AG09319 (cell line): ENCODE measurements at regions not wholly inside any gene's neighbourhood (a gene's known extent, or its start where the extent isn't known, plus 50 kb on each side); places are given as distances from the start of the nearest gene placed in this dataset.

Experiments
- DNase-seq: peaks from one replicate; pipeline ENCODE4 v3.0.0-alpha.2; 2010; ENCODE audit warnings: low read depth; ENCODE audit errors: extremely low read depth
- TF ChIP-seq, protein P1 (sequence below): IDR thresholded peaks from 2 replicates; pipeline ENCODE4 v1.5.1; 2011; ENCODE audit warnings: low read depth, mild to moderate bottlenecking, inconsistent platforms, low read length, moderate library complexity

DNA sequence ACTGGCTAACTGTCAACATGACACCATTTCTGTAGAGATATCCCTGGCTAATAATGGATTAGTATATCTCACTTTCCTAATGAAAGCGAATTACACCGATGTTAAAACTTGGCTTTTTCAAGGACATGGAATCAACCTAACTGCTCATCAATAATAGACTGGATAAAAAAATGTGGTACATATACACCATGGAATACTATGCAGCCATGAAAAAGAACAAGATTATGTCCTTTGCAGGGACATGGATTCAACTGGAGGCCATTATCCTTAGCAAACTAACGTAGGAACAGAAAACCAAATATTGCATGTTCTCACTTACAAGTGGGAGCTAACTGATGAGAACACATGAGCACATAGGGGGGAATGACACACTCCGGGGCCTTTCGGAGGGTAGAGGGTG is 62.6 kb downstream of the ZIC1 start:
- TF ChIP-seq, protein P1, sequence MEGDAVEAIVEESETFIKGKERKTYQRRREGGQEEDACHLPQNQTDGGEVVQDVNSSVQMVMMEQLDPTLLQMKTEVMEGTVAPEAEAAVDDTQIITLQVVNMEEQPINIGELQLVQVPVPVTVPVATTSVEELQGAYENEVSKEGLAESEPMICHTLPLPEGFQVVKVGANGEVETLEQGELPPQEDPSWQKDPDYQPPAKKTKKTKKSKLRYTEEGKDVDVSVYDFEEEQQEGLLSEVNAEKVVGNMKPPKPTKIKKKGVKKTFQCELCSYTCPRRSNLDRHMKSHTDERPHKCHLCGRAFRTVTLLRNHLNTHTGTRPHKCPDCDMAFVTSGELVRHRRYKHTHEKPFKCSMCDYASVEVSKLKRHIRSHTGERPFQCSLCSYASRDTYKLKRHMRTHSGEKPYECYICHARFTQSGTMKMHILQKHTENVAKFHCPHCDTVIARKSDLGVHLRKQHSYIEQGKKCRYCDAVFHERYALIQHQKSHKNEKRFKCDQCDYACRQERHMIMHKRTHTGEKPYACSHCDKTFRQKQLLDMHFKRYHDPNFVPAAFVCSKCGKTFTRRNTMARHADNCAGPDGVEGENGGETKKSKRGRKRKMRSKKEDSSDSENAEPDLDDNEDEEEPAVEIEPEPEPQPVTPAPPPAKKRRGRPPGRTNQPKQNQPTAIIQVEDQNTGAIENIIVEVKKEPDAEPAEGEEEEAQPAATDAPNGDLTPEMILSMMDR = no peak
- no peak for DNase-seq

DNA sequence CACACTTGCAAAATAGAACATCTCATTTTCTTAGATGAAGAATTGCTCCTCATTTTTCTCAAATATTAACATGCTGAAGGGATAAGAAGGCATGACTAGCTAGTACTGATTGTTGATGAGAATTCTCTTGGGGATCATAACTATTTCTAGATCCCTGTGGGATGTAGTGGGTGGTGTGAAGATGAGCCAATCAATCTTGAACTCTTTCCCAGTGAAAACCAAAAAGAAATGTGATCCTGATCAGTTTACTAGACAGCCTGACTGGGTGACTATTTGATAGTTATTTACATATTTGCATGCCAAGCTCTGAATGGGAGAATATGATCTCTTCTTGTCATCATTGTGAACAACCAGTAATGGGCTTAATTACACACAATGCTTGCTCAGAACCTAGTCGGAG is 63.7 kb downstream of the ZIC1 start:
- no peak for DNase-seq
- TF ChIP-seq, protein P1 = no peak

DNA sequence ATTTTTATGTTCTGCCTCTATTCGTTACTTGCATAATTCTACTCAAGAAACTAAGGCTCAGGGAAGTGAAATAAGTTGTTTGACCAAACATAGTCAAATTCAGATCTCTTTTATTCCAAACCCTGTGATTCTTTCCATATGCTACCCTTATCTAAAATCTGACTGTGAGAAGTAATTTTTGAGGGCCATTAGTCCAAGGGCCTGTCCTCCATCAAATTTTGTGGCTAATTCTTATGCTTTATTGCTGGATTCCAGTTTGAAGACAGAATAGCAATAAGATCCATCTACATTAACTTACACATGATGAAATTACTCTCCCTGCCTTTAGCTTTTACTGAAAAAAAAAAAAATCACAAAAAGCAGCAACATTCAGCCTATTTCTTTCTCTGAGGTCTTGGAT is 74.0 kb downstream of the ZIC1 start:
- DNase-seq = no peak
- TF ChIP-seq, protein P1 = no peak

DNA sequence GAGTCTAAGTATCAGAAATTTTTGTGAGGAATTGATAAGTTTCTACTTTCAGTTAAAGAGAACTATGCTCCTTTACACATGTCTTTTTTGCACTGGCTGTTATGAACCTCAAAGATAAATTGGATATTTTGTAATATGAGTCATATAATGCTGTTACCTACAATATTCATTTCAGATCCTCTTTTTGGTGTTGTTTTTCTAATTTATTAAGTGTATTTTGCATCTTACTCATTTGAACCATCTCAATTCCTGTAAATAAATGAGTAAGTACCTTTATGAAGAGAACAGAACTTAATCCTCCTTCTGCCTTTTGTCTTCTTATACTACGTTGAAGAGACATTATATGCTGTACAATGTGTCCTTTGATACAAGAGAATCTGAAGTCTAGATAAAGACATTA is 74.4 kb downstream of the ZIC1 start:
- no peak for DNase-seq
- TF ChIP-seq, protein P1 = no peak

DNA sequence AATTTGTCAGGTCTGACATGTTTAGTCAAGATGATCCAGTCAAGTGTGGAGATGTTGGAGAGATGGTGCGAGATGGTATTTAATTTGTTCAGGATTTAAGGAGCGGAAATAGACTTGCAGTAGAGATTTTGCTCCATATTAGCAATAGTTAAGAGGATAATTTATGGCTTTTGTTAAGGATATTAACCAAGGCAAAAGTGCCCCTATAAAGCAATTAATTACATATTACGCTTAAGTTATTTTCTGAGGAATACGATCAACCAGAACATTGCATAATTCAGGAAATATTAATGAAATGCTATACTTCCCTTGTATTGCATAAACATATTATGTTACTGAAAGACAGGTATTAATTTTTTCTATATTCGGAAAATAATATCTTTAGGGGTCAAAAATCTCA is 83.9 kb downstream of the ZIC1 start:
- TF ChIP-seq, protein P1 = no peak
- DNase-seq = no peak

DNA sequence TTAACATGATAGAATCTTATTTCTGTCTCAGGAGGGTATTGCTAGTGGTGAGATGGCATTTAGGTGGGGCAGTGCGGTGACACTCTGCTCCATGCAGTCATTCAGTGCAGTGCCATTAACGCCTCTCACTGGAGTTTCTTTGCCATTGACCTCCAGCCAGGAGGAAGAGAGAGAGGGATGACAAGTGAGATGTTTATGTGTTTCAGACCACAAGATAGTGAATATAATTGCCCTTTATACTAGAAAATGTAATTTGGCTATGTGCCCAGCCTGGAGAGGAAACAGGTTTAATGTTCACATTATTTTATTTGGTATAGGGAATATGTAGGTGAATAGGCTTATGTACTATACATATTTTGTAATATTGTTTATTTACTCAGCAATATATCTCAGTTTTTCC is 84.5 kb downstream of the ZIC1 start:
- no peak for DNase-seq
- TF ChIP-seq, protein P1 = no peak

DNA sequence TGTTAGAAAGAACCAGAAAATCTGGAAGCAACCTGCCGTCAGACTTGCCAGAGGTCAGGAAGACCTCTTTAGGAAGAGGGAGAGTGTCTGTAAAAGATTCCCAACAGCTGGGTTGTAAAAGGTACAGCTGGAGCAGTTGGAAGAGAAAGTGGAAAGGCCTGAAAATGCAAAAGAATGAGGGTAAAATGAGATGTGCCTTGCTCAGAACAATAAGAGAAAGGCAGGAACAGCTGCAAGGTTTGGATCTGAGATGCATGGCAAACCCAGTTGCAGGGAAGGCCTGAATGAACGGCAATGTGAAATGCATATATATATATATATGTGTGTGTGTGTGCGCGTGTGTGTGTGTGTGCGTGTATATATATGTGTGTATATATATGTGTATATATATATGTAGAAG is 88.1 kb downstream of the ZIC1 start:
- DNase-seq = no peak
- TF ChIP-seq, protein P1 = no peak
